Sigmoid colon (tissue), 4 donors: ENCODE measurements at regions not wholly inside any gene's neighbourhood (a gene's known extent, or its start where the extent isn't known, plus 50 kb on each side); places are given as distances from the start of the nearest gene placed in this dataset.

Experiments
- EP300 ChIP-seq, 4 donors: sonication (generic); formaldehyde crosslinking; IDR thresholded peaks; one replicate each; pipeline ENCODE4 v1.6.1; 2017; ENCODE audit warnings: antibody characterized with exemption in 4 of 4
- POLR2A ChIP-seq, 2 donors: fragments of 450-650 bp; IDR thresholded peaks; one replicate each; pipeline ENCODE4 v1.6.1; 2016; ENCODE audit warnings: antibody characterized with exemption in 2 of 2, mild to moderate bottlenecking in 2 of 2, moderate library complexity in 2 of 2
- POLR2AphosphoS5 ChIP-seq, 4 donors: sonication (generic); formaldehyde crosslinking; IDR thresholded peaks; one replicate each; pipeline ENCODE4 v1.6.1; 2017; ENCODE audit warnings: antibody characterized with exemption in 4 of 4
- TF ChIP-seq, protein P1 (sequence below), 4 experiments: fragments of 450-650 bp in 3 of 4; fragments of 200-600 bp in 1 of 4; IDR thresholded peaks; one replicate each; pipeline ENCODE4 v1.5.1; 2016 to 2019; ENCODE audit warnings: antibody characterized with exemption in 4 of 4, mild to moderate bottlenecking in 3 of 4, moderate library complexity in 2 of 4

DNA sequence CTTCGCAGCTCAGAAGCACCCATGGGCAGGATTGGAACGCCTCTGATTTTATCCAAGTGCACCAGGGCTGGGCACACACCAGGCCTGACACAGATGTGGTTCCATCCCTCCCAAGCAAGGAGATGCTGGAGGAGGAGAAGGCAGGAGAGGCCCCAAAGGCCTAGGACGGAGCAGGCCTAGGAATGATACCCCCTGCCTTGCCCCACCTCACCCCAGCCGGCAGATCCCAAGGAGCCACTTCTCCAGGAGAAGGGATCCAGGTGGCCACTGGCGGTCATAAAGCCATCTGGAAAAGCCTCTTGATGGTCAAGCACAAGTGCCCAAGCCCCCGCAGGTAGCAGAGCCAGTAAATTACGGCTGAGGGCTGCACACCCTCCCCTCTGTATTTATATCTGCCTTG is 211.8 kb downstream of the TBC1D2B start:
- TF ChIP-seq, protein P1, sequence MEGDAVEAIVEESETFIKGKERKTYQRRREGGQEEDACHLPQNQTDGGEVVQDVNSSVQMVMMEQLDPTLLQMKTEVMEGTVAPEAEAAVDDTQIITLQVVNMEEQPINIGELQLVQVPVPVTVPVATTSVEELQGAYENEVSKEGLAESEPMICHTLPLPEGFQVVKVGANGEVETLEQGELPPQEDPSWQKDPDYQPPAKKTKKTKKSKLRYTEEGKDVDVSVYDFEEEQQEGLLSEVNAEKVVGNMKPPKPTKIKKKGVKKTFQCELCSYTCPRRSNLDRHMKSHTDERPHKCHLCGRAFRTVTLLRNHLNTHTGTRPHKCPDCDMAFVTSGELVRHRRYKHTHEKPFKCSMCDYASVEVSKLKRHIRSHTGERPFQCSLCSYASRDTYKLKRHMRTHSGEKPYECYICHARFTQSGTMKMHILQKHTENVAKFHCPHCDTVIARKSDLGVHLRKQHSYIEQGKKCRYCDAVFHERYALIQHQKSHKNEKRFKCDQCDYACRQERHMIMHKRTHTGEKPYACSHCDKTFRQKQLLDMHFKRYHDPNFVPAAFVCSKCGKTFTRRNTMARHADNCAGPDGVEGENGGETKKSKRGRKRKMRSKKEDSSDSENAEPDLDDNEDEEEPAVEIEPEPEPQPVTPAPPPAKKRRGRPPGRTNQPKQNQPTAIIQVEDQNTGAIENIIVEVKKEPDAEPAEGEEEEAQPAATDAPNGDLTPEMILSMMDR (IDR thresholded peaks at IDR 0.05) = no peak
- TF ChIP-seq POLR2A (IDR thresholded peaks at IDR 0.05) (no peak), POLR2AphosphoS5 (IDR thresholded peaks at IDR 0.05) (no peak), EP300 (IDR thresholded peaks at IDR 0.05) (no peak)
